Keratinocyte (primary cell): ENCODE measurements at regions not wholly inside any gene's neighbourhood (a gene's known extent, or its start where the extent isn't known, plus 50 kb on each side); places are given as distances from the start of the nearest gene placed in this dataset.

Source experiments
- DNase-seq: peaks from one replicate; pipeline ENCODE4 v3.0.0-alpha.2; 2011; ENCODE audit warnings: low read depth, missing footprints, low spot score
- FAIRE-seq: peaks from 2 replicates; lab custom pipeline; 2011; peaks lifted over from hg19 to GRCh38; lab: Jason Lieb, UNC
- H2AFZ ChIP-seq: 2 replicates; pipeline ENCODE4 v1.6.0; 2012; ENCODE audit warnings: low read length, control low read depth, inconsistent platforms; ENCODE audit not compliant: control insufficient read depth
- H3K27ac ChIP-seq: 2 replicates; pipeline ENCODE4 v1.5.1; 2011; ENCODE audit warnings: low read length; ENCODE audit not compliant: control insufficient read depth, insufficient read depth
- H3K27me3 ChIP-seq: 3 replicates; pipeline ENCODE4 v1.6.0; 2011; ENCODE audit warnings: low read length; ENCODE audit not compliant: control insufficient read depth, insufficient read depth; ENCODE audit errors: extremely low read depth
- H3K36me3 ChIP-seq, 2 experiments: 2 replicates in 1 of 2; 3 replicates in 1 of 2; pipeline ENCODE4 v1.5.1; 2011; ENCODE audit warnings: low read length in 2 of 2, mild to moderate bottlenecking in 1 of 2; ENCODE audit not compliant: control insufficient read depth in 2 of 2, insufficient read depth in 2 of 2; ENCODE audit errors: extremely low read depth in 1 of 2
- H3K4me1 ChIP-seq: 3 replicates; pipeline ENCODE4 v1.5.1; 2011; ENCODE audit warnings: low read length; ENCODE audit not compliant: control insufficient read depth, insufficient read depth; ENCODE audit errors: extremely low read depth
- H3K4me2 ChIP-seq: 3 replicates; pipeline ENCODE4 v1.6.0; 2011; ENCODE audit warnings: low read depth, low read length; ENCODE audit not compliant: control insufficient read depth, insufficient read depth; ENCODE audit errors: extremely low read depth
- H3K4me3 ChIP-seq, 3 experiments: fragments of 200-600 bp in 1 of 3; sonication (generic) in 1 of 3; 2 replicates in 2 of 3; 3 replicates in 1 of 3; pipeline ENCODE4 v1.5.1; 2011 to 2016; ENCODE audit warnings: low read length in 3 of 3, mild to moderate bottlenecking in 3 of 3, control low read depth in 2 of 3, inconsistent platforms in 1 of 3, low read depth in 1 of 3, mixed read lengths in 1 of 3, mixed run types in 1 of 3, moderate library complexity in 1 of 3; ENCODE audit not compliant: control insufficient read depth in 2 of 3, insufficient read depth in 2 of 3; ENCODE audit errors: extremely low read depth in 1 of 3
- H3K79me2 ChIP-seq: 2 replicates; pipeline ENCODE4 v1.6.0; 2012; ENCODE audit warnings: low read length; ENCODE audit not compliant: control insufficient read depth, insufficient read depth
- H3K9ac ChIP-seq: 3 replicates; pipeline ENCODE4 v1.6.0; 2011; ENCODE audit warnings: low read length; ENCODE audit not compliant: control insufficient read depth, insufficient read depth; ENCODE audit errors: extremely low read depth
- H3K9me1 ChIP-seq: 3 replicates; pipeline ENCODE4 v1.6.0; 2011; ENCODE audit warnings: low read length; ENCODE audit not compliant: control insufficient read depth, insufficient read depth; ENCODE audit errors: extremely low read depth
- H3K9me3 ChIP-seq: 2 replicates; pipeline ENCODE4 v1.5.1; 2012; ENCODE audit warnings: low read depth, low read length; ENCODE audit not compliant: control insufficient read depth
- H4K20me1 ChIP-seq: 3 replicates; pipeline ENCODE4 v1.6.0; 2011; ENCODE audit warnings: low read length; ENCODE audit not compliant: control insufficient read depth, insufficient read depth; ENCODE audit errors: extremely low read depth
- EZH2 ChIP-seq: IDR thresholded peaks from one replicate; pipeline ENCODE4 v1.6.1; 2012; ENCODE audit warnings: inconsistent platforms, mild to moderate bottlenecking, low read length, moderate library complexity
- dilution Hi-C: fragments of 300-500 bp; cut with MboI; formaldehyde crosslinking; loops from one replicate; pipeline ENCODE4 v1.7.0; 2020; ENCODE audit warnings: low sequenced_read_pairs; ENCODE audit not compliant: extremely low pct_ligation_motif_present
- TF ChIP-seq, protein P1 (sequence below), 3 experiments: IDR thresholded peaks in 1 of 3; conservative IDR thresholded peaks in 1 of 3; optimal IDR thresholded peaks in 1 of 3; 2 replicates in 2 of 3; 3 replicates in 1 of 3; pipeline versions ENCODE3 to v1.5.1; 2011; ENCODE audit warnings: low read length in 3 of 3, mild to moderate bottlenecking in 3 of 3, moderate library complexity in 2 of 3, control low read depth in 1 of 3, inconsistent platforms in 1 of 3; ENCODE audit not compliant: insufficient read depth in 2 of 3; ENCODE audit errors: extremely low read depth in 1 of 3

DNA sequence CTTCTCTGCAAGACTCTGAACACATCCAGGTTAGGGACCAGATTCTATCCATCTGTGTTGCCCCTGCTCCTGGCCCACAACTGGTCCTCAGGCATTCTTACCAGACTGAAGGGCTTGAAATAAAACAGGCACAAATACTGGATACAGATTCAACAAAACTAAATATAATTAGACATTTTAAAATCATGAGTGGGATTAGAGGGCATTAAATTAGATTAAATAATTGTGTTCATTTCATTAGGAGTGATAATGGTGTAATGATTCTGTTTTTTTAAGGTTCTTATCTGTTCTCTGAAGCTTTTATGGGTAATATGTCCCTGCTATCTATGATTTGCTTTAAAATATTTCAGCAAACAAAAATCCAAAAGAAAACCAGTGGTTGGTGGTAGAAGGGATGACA, 226.5 kb downstream of the IRS1 start:
- Histone ChIP-seq H4K20me1 (no peaks in the 10 kb centered on the region), H2AFZ (no peak overlapping the region), H3K4me1 (no peaks in the 10 kb centered on the region), H3K4me2 (no peak overlapping the region), H3K9me3 (no peaks in the 10 kb centered on the region), H3K9ac (no peak overlapping the region), H3K27ac (no peak overlapping the region), H3K36me3 (no peaks in the 10 kb centered on the region), H3K27me3 (no peaks in the 10 kb centered on the region), H3K4me3 (no peak overlapping the region), H3K79me2 (no peaks in the 10 kb centered on the region), H3K9me1 (no peaks in the 10 kb centered on the region)
- TF ChIP-seq, protein P1, sequence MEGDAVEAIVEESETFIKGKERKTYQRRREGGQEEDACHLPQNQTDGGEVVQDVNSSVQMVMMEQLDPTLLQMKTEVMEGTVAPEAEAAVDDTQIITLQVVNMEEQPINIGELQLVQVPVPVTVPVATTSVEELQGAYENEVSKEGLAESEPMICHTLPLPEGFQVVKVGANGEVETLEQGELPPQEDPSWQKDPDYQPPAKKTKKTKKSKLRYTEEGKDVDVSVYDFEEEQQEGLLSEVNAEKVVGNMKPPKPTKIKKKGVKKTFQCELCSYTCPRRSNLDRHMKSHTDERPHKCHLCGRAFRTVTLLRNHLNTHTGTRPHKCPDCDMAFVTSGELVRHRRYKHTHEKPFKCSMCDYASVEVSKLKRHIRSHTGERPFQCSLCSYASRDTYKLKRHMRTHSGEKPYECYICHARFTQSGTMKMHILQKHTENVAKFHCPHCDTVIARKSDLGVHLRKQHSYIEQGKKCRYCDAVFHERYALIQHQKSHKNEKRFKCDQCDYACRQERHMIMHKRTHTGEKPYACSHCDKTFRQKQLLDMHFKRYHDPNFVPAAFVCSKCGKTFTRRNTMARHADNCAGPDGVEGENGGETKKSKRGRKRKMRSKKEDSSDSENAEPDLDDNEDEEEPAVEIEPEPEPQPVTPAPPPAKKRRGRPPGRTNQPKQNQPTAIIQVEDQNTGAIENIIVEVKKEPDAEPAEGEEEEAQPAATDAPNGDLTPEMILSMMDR (optimal IDR thresholded peaks at IDR 0.05 in 1 of 3, IDR thresholded peaks at IDR 0.05 in 1 of 3, conservative IDR thresholded peaks at IDR 0.05 in 1 of 3; ENCODE audit: extremely low read depth in 1 of 3, insufficient read depth in 2 of 3, low read length in 3 of 3) = no peak
- TF ChIP-seq EZH2 = no peak
- FAIRE-seq (no peak), DNase-seq (no peak)
- dilution Hi-C loops = no loop called here

DNA sequence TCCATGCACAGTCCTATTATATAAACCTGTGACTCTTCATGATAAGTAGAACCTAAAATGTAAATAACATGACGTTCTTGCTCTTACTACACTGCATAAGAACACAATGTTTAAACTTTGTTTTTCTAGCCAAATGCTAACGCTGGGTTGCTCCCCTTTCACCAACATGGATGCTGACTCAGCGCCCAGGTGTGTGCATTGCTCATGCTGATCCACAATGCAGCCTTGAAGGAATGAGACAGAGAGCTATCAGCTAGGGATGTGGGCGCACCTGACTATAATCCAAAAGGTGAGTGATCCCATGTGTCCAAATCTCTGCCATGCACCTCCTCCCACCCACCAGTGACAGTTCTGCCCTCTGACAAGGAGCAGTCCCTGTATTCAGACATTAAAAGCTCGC, 235.0 kb downstream of the IRS1 start:
- H3K9me3 ChIP-seq = no peaks in the 10 kb centered on the region
- FAIRE-seq (peak; percentile 98), DNase-seq (peak; percentile 66)
- no peak overlapping the region for H3K9ac ChIP-seq
- H3K4me3 ChIP-seq = no peak overlapping the region
- peak overlapping the region; percentile 55 for H3K27ac ChIP-seq
- H3K9me1 ChIP-seq = no peaks in the 10 kb centered on the region
- TF ChIP-seq EZH2 = no peak
- TF ChIP-seq, protein P1 (optimal IDR thresholded peaks at IDR 0.05 in 1 of 3, IDR thresholded peaks at IDR 0.05 in 1 of 3, conservative IDR thresholded peaks at IDR 0.05 in 1 of 3; ENCODE audit: extremely low read depth in 1 of 3, insufficient read depth in 2 of 3, low read length in 3 of 3) = no peak
- H3K4me1 ChIP-seq = peaks cover 32% of the 10 kb centered on the region
- H3K36me3 ChIP-seq = no peaks in the 10 kb centered on the region
- dilution Hi-C loops = no loop called here
- H4K20me1 ChIP-seq = no peaks in the 10 kb centered on the region
- H2AFZ ChIP-seq = peak overlapping the region; percentile 24
- H3K27me3 ChIP-seq = no peaks in the 10 kb centered on the region
- peak overlapping the region; percentile 20 for H3K4me2 ChIP-seq
- H3K79me2 ChIP-seq = no peaks in the 10 kb centered on the region
